ENCODE measurements at regions not wholly inside any gene's neighbourhood (a gene's known extent, or its start where the extent isn't known, plus 50 kb on each side); places are given as distances from the start of the nearest gene placed in this dataset.

GRCh38 chr11:59289356-59290181 lies 69.1 kb upstream of the OR5AN1 start:
- no peak overlapping the region for H3K27ac ChIP-seq
- H3K9me3 ChIP-seq, result peaks cover 0 to 8% (median 0%) of the 10 kb centered on the region in 4 donors
- H3K36me3 ChIP-seq, result no peaks in the 10 kb centered on the region
- H3K4me3 ChIP-seq, result no peak overlapping the region
- intact Hi-C loops (cut with DNase I; ENCODE audit: low total_unique reads), result loop anchor here (5.0 kb wide), 1 partner anchor 117 kb away; the partner anchor contains the start of gene DTX4
- TF ChIP-seq CTCF (IDR thresholded peaks at IDR 0.05) (no peak), POLR2AphosphoS5 (IDR thresholded peaks at IDR 0.05) (no peak), POLR2A (IDR thresholded peaks at IDR 0.05) (no peak), EP300 (IDR thresholded peaks at IDR 0.05) (no peak)
- 74 to 83% (median 78%) methylated on average over 4 of the region's 4 CpGs for WGBS, 5 donors
- no peaks in the 10 kb centered on the region for H3K27me3 ChIP-seq
- H3K4me1 ChIP-seq, result peaks cover 0 to 16% (median 10%) of the 10 kb centered on the region in 4 donors
- DNase-seq, result no peak

GRCh38 chr11:59285716-59286260 lies 72.9 kb upstream of the OR5AN1 start:
- Histone ChIP-seq H3K4me1 (peaks cover 0 to 7% (median 4%) of the 10 kb centered on the region in 4 donors), H3K9me3 (no peaks in the 10 kb centered on the region), H3K27ac (no peak overlapping the region), H3K4me3 (no peak overlapping the region), H3K27me3 (no peaks in the 10 kb centered on the region), H3K36me3 (no peaks in the 10 kb centered on the region)
- TF ChIP-seq POLR2A (IDR thresholded peaks at IDR 0.05) (no peak), CTCF (IDR thresholded peaks at IDR 0.05) (no peak), POLR2AphosphoS5 (IDR thresholded peaks at IDR 0.05) (no peak), EP300 (IDR thresholded peaks at IDR 0.05) (no peak)
- no peak for DNase-seq
- intact Hi-C loops (cut with DNase I; ENCODE audit: low total_unique reads), result loop anchor here (5.0 kb wide), 1 partner anchor 113 kb away; the partner anchor contains the start of gene DTX4
- WGBS, 5 donors, result 79 to 85% (median 83%) methylated on average over 2 of the region's 2 CpGs

- intact Hi-C loops (cut with DNase I; ENCODE audit: low total_unique reads), result loop anchor here (5.0 kb wide), 1 partner anchor 112 kb away; the partner anchor contains the start of gene DTX4
- Histone ChIP-seq H3K27ac (no peak overlapping the region), H3K36me3 (no peaks in the 10 kb centered on the region), H3K4me3 (no peak overlapping the region), H3K9me3 (no peaks in the 10 kb centered on the region), H3K27me3 (no peaks in the 10 kb centered on the region), H3K4me1 (peaks cover 0 to 7% (median 2%) of the 10 kb centered on the region in 4 donors)
- WGBS, 5 donors, result 38 to 51% (median 45%) methylated on average over 5 of the region's 5 CpGs
- TF ChIP-seq CTCF (IDR thresholded peaks at IDR 0.05), result no peak
- TF ChIP-seq EP300 (IDR thresholded peaks at IDR 0.05), result no peak
- TF ChIP-seq POLR2AphosphoS5 (IDR thresholded peaks at IDR 0.05), result no peak
- TF ChIP-seq POLR2A (IDR thresholded peaks at IDR 0.05), result no peak
- no peak for DNase-seq
Observed at GRCh38 chr11:59284773-59285129, 72.0 kb upstream of the MPEG1 start.

GRCh38 chr11:59283825-59284772 lies 71.4 kb upstream of the MPEG1 start:
- H3K9me3 ChIP-seq, result no peaks in the 10 kb centered on the region
- intact Hi-C loops (cut with DNase I; ENCODE audit: low total_unique reads), result no loop called here
- H3K36me3 ChIP-seq, result no peaks in the 10 kb centered on the region
- peak; percentile 53 to 82 for DNase-seq
- peak overlapping the region in 1 of 5 donors; percentile 43 for H3K27ac ChIP-seq
- peaks cover 0 to 7% (median 2%) of the 10 kb centered on the region in 4 donors for H3K4me1 ChIP-seq
- H3K27me3 ChIP-seq, result no peaks in the 10 kb centered on the region
- 43 to 49% (median 47%) methylated on average over 14 of the region's 14 CpGs for WGBS, 5 donors
- no peak overlapping the region for H3K4me3 ChIP-seq
- TF ChIP-seq EP300 (IDR thresholded peaks at IDR 0.05) (no peak), CTCF (IDR thresholded peaks at IDR 0.05) (peak in 5 of 7 experiments; percentile 42 to 77 (median 75))
